Esophagus squamous epithelium (tissue), 5 donors: ENCODE measurements at regions not wholly inside any gene's neighbourhood (a gene's known extent, or its start where the extent isn't known, plus 50 kb on each side); places are given as distances from the start of the nearest gene placed in this dataset.

Experiments
- DNase-seq: peaks from one replicate; lab custom pipeline; 2025; lab: John Stamatoyannopoulos, UW
- H3K27ac ChIP-seq, 4 donors: fragments of 200-600 bp; sonication (generic); one replicate each; pipeline ENCODE4 v1.5.1; 2016 to 2019; ENCODE audit warnings: mild to moderate bottlenecking in 1 of 4
- H3K27me3 ChIP-seq, 4 donors: fragments of 200-600 bp; sonication (generic); 1 replicate in 3 of 4; 2 replicates in 1 of 4; pipeline versions ENCODE4 v1.5.1 to v1.6.0; 2017 to 2021; ENCODE audit warnings: antibody characterized with exemption in 1 of 4
- H3K36me3 ChIP-seq, 3 donors: fragments of 200-600 bp; sonication (generic); one replicate each; pipeline ENCODE4 v1.5.1; 2016 to 2019
- H3K4me1 ChIP-seq, 3 donors: fragments of 200-600 bp; sonication (generic); one replicate each; pipeline ENCODE4 v1.5.1; 2017 to 2019
- H3K4me3 ChIP-seq, 4 donors: fragments of 200-600 bp; sonication (generic); 1 replicate in 3 of 4; 2 replicates in 1 of 4; pipeline ENCODE4 v1.5.1; 2016 to 2019; ENCODE audit warnings: mild to moderate bottlenecking in 2 of 4, moderate library complexity in 1 of 4
- H3K9me3 ChIP-seq, 3 donors: fragments of 200-600 bp; sonication (generic); one replicate each; pipeline ENCODE4 v1.5.1; 2016 to 2019
- CTCF ChIP-seq, 6 experiments: fragments of 450-650 bp in 4 of 6; fragments of 200-600 bp in 2 of 6; sonication (generic) in 2 of 6; IDR thresholded peaks; one replicate each; pipeline ENCODE4 v1.5.1; 2016 to 2019; ENCODE audit warnings: antibody characterized with exemption in 6 of 6, mild to moderate bottlenecking in 4 of 6, moderate library complexity in 4 of 6
- POLR2A ChIP-seq, 4 donors: fragments of 450-650 bp; IDR thresholded peaks; one replicate each; pipeline ENCODE4 v1.6.1; 2017; ENCODE audit warnings: antibody characterized with exemption in 4 of 4, mild to moderate bottlenecking in 4 of 4, moderate library complexity in 3 of 4
- WGBS, 2 donors: methylation state at CpG; one replicate each; pipeline ENCODE4 v1.1.5; 2018; 5-methylcytosine and 5-hydroxymethylcytosine counted together
- intact Hi-C: fragments of 100-400 bp; cut with DNase I; formaldehyde crosslinking; loops from one replicate; pipeline ENCODE4 v1.15.0; 2022
- donor health status: DM: yes; HTN: yes; CAD: no.

DNA sequence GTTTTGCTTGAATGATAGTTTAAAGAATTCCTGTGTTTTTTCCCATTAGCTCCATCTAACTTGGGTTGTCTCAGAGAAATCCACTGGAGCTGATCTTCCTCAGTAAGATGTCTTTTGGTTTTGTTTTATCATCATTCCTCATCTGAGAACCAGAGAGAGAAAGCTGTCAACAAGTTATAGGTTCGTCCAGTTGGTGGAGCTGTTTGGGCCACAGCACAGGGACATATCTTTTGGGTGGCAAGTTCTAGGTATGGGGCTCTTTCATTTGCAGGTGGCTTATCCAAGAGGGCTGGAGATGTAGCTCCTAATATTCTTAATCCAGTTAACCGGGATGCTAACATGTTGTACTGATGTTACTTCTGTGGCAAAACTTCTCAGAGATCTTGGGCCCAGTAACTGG, 174.2 kb downstream of the KCNRG start:
- 80 to 87% methylated on average over 2 of the region's 2 CpGs for WGBS, 2 donors
- H3K27ac ChIP-seq = no peak overlapping the region
- H3K4me3 ChIP-seq = no peak overlapping the region
- intact Hi-C loops = no loop called here
- H3K36me3 ChIP-seq = no peaks in the 10 kb centered on the region
- DNase-seq = no peak
- H3K4me1 ChIP-seq = peaks cover 0 to 3% (median 0%) of the 10 kb centered on the region in 3 donors
- TF ChIP-seq POLR2A (IDR thresholded peaks at IDR 0.05) (no peak), CTCF (IDR thresholded peaks at IDR 0.05) (peak in 1 of 6 experiments; percentile 16)
- no peaks in the 10 kb centered on the region for H3K9me3 ChIP-seq
- H3K27me3 ChIP-seq = no peaks in the 10 kb centered on the region

GRCh38 chr13:50191004-50191403, 175.8 kb downstream of the KCNRG start:
- Histone ChIP-seq H3K36me3 (no peaks in the 10 kb centered on the region), H3K4me1 (peaks cover 0 to 3% (median 0%) of the 10 kb centered on the region in 3 donors), H3K9me3 (no peaks in the 10 kb centered on the region), H3K27ac (no peak overlapping the region), H3K4me3 (no peak overlapping the region), H3K27me3 (no peaks in the 10 kb centered on the region)
- TF ChIP-seq CTCF (IDR thresholded peaks at IDR 0.05) (no peak), POLR2A (IDR thresholded peaks at IDR 0.05) (no peak)
- intact Hi-C loops = no loop called here
- 66 to 68% methylated on average over 1 of the region's 1 CpG for WGBS, 2 donors
- DNase-seq = no peak

DNA sequence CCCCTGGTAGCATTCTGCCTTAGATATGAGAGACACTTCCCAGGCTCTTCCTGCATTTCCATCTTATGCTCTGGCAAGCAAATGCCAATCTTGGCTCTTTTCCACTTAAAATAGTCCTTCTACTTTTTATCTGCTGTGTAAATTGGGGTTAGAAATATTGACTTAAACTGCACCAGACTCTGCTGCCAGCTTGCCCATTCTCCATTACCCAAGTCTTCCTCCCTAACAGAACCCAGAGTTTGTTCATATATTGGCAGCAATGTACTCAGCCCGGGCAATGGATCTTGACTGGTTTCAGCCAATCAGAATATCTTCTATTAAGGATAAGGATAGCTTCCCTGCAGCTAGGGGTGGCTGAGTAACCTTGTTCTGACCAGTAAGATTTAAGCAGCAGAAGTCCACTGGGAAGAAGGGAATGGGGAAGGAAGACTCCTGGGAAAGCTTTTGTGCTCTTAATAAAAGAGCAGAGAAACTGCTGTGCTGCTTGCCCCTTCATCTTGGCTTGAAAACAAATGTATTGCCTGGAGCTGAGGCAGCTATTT, 177.1 kb downstream of the KCNRG start:
- Histone ChIP-seq H3K27me3 (no peaks in the 10 kb centered on the region), H3K27ac (no peak overlapping the region), H3K36me3 (no peaks in the 10 kb centered on the region), H3K4me3 (no peak overlapping the region), H3K4me1 (peaks cover 0 to 3% (median 0%) of the 10 kb centered on the region in 3 donors), H3K9me3 (no peaks in the 10 kb centered on the region)
- DNase-seq = no peak
- 88 to 100% methylated on average over 1 of the region's 1 CpG for WGBS, 2 donors
- intact Hi-C loops = no loop called here
- TF ChIP-seq CTCF (IDR thresholded peaks at IDR 0.05) (no peak), POLR2A (IDR thresholded peaks at IDR 0.05) (no peak)

DNA sequence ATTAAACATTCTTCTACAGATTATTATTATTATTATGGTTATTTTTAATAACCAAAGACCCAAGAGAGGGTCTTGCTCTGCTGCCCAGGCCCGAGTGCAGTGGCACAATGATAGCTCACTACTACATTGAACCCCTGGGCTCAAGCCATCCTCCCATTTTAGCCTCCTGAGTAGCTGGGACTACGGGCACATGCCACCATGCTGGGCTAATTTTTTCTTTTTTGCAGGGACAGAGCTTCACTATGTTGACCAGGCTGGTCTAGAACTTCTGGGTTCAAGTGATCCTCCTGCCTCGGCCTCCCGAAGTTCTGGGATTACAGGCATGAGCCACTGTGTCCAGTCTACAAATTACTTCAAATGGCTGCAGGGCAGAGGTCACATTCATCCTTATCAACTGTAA, 179.8 kb downstream of the KCNRG start:
- Histone ChIP-seq H3K4me1 (no peaks in the 10 kb centered on the region), H3K9me3 (no peaks in the 10 kb centered on the region), H3K27ac (no peak overlapping the region), H3K27me3 (no peaks in the 10 kb centered on the region), H3K4me3 (no peak overlapping the region), H3K36me3 (no peaks in the 10 kb centered on the region)
- intact Hi-C loops = no loop called here
- WGBS, 2 donors = 67 to 68% methylated on average over 3 to 4 of the region's 4 CpGs
- TF ChIP-seq POLR2A (IDR thresholded peaks at IDR 0.05) = no peak
- no peak for TF ChIP-seq CTCF (IDR thresholded peaks at IDR 0.05)
- no peak for DNase-seq

DNA sequence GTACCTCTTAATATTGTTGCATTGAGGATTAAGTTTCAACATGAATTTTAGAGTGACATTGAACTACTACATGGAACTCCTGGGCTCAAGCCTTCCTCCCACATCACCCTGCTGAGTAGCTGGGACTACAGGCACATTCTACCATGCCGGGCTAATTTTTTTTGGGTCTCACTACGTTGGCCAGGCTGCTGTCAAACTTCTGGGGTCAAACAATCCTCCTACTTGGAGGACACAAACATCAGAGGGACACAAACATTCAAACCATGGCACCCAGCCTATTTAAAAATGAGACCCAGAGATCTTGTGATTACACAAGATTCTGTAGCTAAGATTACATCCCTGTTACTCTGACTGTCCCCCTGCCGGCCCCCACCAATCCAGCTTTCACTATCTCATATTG, 180.9 kb downstream of the KCNRG start:
- DNase-seq = no peak
- no peaks in the 10 kb centered on the region for H3K27me3 ChIP-seq
- no peaks in the 10 kb centered on the region for H3K9me3 ChIP-seq
- no peak overlapping the region for H3K27ac ChIP-seq
- no peak for TF ChIP-seq CTCF (IDR thresholded peaks at IDR 0.05)
- TF ChIP-seq POLR2A (IDR thresholded peaks at IDR 0.05) = no peak
- no peak overlapping the region for H3K4me3 ChIP-seq
- 71 to 80% methylated on average over 3 of the region's 3 CpGs for WGBS, 2 donors
- intact Hi-C loops = no loop called here
- H3K4me1 ChIP-seq = no peaks in the 10 kb centered on the region
- H3K36me3 ChIP-seq = no peaks in the 10 kb centered on the region
